ENCODE measurements at regions not wholly inside any gene's neighbourhood (a gene's known extent, or its start where the extent isn't known, plus 50 kb on each side); places are given as distances from the start of the nearest gene placed in this dataset.
"Not testable (repeated sequence)": the region's sequence is repeated elsewhere in the genome, so short reads cannot be mapped to it uniquely, and the experiment has no call there.

DNA sequence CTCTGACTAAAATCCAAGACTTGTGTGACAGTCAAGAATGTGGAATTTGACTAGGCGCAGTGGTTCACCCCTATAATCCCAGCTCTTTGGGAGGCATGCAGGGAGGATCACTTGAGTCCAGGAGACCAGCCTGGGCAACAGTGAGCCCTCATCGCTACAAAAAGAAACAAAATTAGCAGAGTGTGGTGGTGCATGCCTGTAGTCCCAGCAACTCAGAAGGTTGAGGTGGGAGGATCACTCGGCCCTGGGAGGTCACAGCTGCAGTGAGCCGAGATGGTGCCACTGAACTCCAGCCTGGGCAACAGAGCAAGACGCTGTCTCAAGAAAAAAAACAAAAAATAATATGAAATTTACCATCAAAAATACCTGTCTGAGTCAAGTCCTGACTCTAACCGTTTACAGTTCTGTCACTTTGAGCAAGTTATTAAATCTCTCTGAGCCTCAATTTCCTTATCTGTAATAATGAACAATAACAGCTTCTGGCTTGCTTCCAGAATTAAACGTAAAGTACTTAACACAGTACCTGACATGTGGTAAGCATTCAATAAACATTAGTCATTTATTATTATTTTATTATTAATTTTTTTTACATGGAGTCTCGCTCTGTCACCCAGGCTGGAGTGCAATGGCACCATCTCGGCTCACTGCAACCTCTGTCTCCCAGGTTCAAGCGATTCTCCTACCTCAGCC lies 204.6 kb upstream of the TSC22D1 start:
- Histone ChIP-seq H3K27ac (ENCODE audit: low read length) (no peak overlapping the region), H2AFZ (ENCODE audit: low read depth, low read length) (no peak overlapping the region), H3K4me1 (ENCODE audit: low read length) (no peaks in the 10 kb centered on the region), H3K9me3 (ENCODE audit: insufficient read depth, low read length) (no peaks in the 10 kb centered on the region), H3K27me3 (ENCODE audit: low read depth, low read length) (no peaks in the 10 kb centered on the region), H4K20me1 (ENCODE audit: insufficient read depth, low read length) (no peaks in the 10 kb centered on the region), H3K9ac (ENCODE audit: low read length) (no peak overlapping the region), H3K4me3 (ENCODE audit: low read length) (no peak overlapping the region), H3K4me2 (ENCODE audit: low read length) (no peak overlapping the region), H3K79me2 (ENCODE audit: low read length) (no peaks in the 10 kb centered on the region), H3K36me3 (replicated peaks; ENCODE audit: low read depth, low read length) (no peaks in the 10 kb centered on the region)
- TF ChIP-seq CTCF (IDR thresholded peaks at IDR 0.05; ENCODE audit: low read depth, low read length), result no peak
- TF ChIP-seq EZH2phosphoT487 (IDR thresholded peaks at IDR 0.05; ENCODE audit: low read depth), result no peak

- H3K4me3 ChIP-seq (ENCODE audit: low read length), result no peak overlapping the region
- no peak overlapping the region for H3K9ac ChIP-seq (ENCODE audit: low read length)
- no peaks in the 10 kb centered on the region for H3K36me3 ChIP-seq (replicated peaks; ENCODE audit: low read depth, low read length)
- no peak overlapping the region for H2AFZ ChIP-seq (ENCODE audit: low read depth, low read length)
- no peak for TF ChIP-seq CTCF (IDR thresholded peaks at IDR 0.05; ENCODE audit: low read depth, low read length)
- no peak for TF ChIP-seq EZH2phosphoT487 (IDR thresholded peaks at IDR 0.05; ENCODE audit: low read depth)
- H3K4me2 ChIP-seq (ENCODE audit: low read length), result no peak overlapping the region
- H3K4me1 ChIP-seq (ENCODE audit: low read length), result no peaks in the 10 kb centered on the region
- H4K20me1 ChIP-seq (ENCODE audit: insufficient read depth, low read length), result no peaks in the 10 kb centered on the region
- H3K27ac ChIP-seq (ENCODE audit: low read length), result no peak overlapping the region
- H3K79me2 ChIP-seq (ENCODE audit: low read length), result no peaks in the 10 kb centered on the region
- H3K27me3 ChIP-seq (ENCODE audit: low read depth, low read length), result no peaks in the 10 kb centered on the region
- no peaks in the 10 kb centered on the region for H3K9me3 ChIP-seq (ENCODE audit: insufficient read depth, low read length)
These were observed 202.8 kb upstream of the TSC22D1 start for GRCh38 chr13:44778761-44779484.

- H3K4me1 ChIP-seq (ENCODE audit: low read length); H2AFZ ChIP-seq (ENCODE audit: low read depth, low read length); H3K9ac ChIP-seq (ENCODE audit: low read length); H3K36me3 ChIP-seq (replicated peaks; ENCODE audit: low read depth, low read length); H3K4me2 ChIP-seq (ENCODE audit: low read length); H3K4me3 ChIP-seq (ENCODE audit: low read length); H3K27ac ChIP-seq (ENCODE audit: low read length); H3K9me3 ChIP-seq (ENCODE audit: insufficient read depth, low read length); H3K79me2 ChIP-seq (ENCODE audit: low read length); H4K20me1 ChIP-seq (ENCODE audit: insufficient read depth, low read length); H3K27me3 ChIP-seq (ENCODE audit: low read depth, low read length): not testable (repeated sequence)
These were observed 199.2 kb upstream of the TSC22D1 start for GRCh38 chr13:44775290-44775689.

GRCh38 chr13:44770951-44771350 lies 194.8 kb upstream of the TSC22D1 start:
- Histone ChIP-seq H3K36me3 (replicated peaks; ENCODE audit: low read depth, low read length) (no peaks in the 10 kb centered on the region), H3K9me3 (ENCODE audit: insufficient read depth, low read length) (no peaks in the 10 kb centered on the region), H3K27ac (ENCODE audit: low read length) (no peak overlapping the region), H3K4me1 (ENCODE audit: low read length) (peaks cover 5% of the 10 kb centered on the region; the same call in 1 of the 2 replicates), H2AFZ (ENCODE audit: low read depth, low read length) (no peak overlapping the region), H4K20me1 (ENCODE audit: insufficient read depth, low read length) (no peaks in the 10 kb centered on the region), H3K27me3 (ENCODE audit: low read depth, low read length) (0 out of 2 replicates have a peak, but pooled peaks cover 3% of the 10 kb centered on the region), H3K79me2 (ENCODE audit: low read length) (no peaks in the 10 kb centered on the region), H3K4me2 (ENCODE audit: low read length) (no peak overlapping the region), H3K9ac (ENCODE audit: low read length) (no peak overlapping the region), H3K4me3 (ENCODE audit: low read length) (no peak overlapping the region)
- no peak for TF ChIP-seq CTCF (IDR thresholded peaks at IDR 0.05; ENCODE audit: low read depth, low read length)
- no peak for TF ChIP-seq EZH2phosphoT487 (IDR thresholded peaks at IDR 0.05; ENCODE audit: low read depth)
